ENCODE measurements at regions not wholly inside any gene's neighbourhood (a gene's known extent, or its start where the extent isn't known, plus 50 kb on each side); places are given as distances from the start of the nearest gene placed in this dataset.

- TF ChIP-seq, protein P1, sequence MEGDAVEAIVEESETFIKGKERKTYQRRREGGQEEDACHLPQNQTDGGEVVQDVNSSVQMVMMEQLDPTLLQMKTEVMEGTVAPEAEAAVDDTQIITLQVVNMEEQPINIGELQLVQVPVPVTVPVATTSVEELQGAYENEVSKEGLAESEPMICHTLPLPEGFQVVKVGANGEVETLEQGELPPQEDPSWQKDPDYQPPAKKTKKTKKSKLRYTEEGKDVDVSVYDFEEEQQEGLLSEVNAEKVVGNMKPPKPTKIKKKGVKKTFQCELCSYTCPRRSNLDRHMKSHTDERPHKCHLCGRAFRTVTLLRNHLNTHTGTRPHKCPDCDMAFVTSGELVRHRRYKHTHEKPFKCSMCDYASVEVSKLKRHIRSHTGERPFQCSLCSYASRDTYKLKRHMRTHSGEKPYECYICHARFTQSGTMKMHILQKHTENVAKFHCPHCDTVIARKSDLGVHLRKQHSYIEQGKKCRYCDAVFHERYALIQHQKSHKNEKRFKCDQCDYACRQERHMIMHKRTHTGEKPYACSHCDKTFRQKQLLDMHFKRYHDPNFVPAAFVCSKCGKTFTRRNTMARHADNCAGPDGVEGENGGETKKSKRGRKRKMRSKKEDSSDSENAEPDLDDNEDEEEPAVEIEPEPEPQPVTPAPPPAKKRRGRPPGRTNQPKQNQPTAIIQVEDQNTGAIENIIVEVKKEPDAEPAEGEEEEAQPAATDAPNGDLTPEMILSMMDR (IDR thresholded peaks at IDR 0.05; ENCODE audit: low read length): no peak
- TF ChIP-seq EZH2 (IDR thresholded peaks at IDR 0.05; ENCODE audit: borderline replicate concordance, low read length): no peak
Measured at GRCh38 chr3:29156086-29156715, 124.7 kb upstream of the RBMS3 start.
